NT2/D1 (cell line): ENCODE measurements at regions not wholly inside any gene's neighbourhood (a gene's known extent, or its start where the extent isn't known, plus 50 kb on each side); places are given as distances from the start of the nearest gene placed in this dataset.

Experiments
- DNase-seq: peaks from one replicate; pipeline ENCODE4 v3.0.0-alpha.2; 2011; ENCODE audit warnings: low read depth, low spot score
- H3K27me3 ChIP-seq: 2 replicates; pipeline ENCODE4 v1.6.0; 2011; ENCODE audit warnings: mild to moderate bottlenecking; ENCODE audit not compliant: insufficient read length, insufficient read depth
- H3K36me3 ChIP-seq: 2 replicates; pipeline ENCODE4 v1.6.1; 2011; ENCODE audit warnings: mild to moderate bottlenecking, low read length, mixed read lengths; ENCODE audit not compliant: insufficient read depth, insufficient read length
- H3K4me1 ChIP-seq: 2 replicates; pipeline ENCODE4 v1.5.1; 2011; ENCODE audit not compliant: insufficient read depth, insufficient read length
- H3K4me3 ChIP-seq: 2 replicates; pipeline ENCODE4 v1.5.1; 2011; ENCODE audit warnings: low read depth; ENCODE audit not compliant: insufficient read length
- H3K9ac ChIP-seq: 2 replicates; pipeline ENCODE4 v1.6.0; 2011; ENCODE audit warnings: low read depth; ENCODE audit not compliant: insufficient read length
- H3K9me3 ChIP-seq: 2 replicates; pipeline ENCODE4 v1.5.1; 2011; ENCODE audit warnings: mild to moderate bottlenecking, low read length; ENCODE audit not compliant: insufficient read depth
- SUZ12 ChIP-seq: IDR thresholded peaks from 2 replicates; pipeline ENCODE4 v1.6.1; 2011; ENCODE audit not compliant: insufficient read length, insufficient read depth; ENCODE audit errors: extremely low read depth
- YY1 ChIP-seq: IDR thresholded peaks from 2 replicates; pipeline ENCODE4 v1.6.1; 2011; ENCODE audit not compliant: insufficient read length, insufficient read depth
- ZNF274 ChIP-seq: IDR thresholded peaks from 2 replicates; pipeline ENCODE4 v1.6.1; 2011; ENCODE audit warnings: mild to moderate bottlenecking, low read depth, low read length

DNA sequence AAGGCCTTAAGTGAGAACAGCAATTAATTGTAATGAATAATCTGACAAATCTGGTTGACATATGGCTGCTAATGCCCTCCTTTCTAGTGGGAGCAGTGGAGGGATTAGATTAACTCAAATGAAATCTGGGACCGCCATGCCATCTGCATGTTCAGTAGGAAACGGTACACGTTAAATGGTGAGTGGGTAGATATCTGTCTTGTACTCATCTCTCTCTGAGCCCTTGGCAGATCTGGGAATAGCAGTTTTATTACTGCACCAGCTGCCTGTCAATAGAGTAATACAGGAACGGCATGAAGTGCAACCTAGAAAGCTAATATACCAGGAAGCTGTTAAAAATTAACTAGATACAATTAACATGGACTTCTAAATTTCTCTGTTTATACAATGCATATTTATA, 258.8 kb downstream of the GPD2 start:
- no peaks in the 10 kb centered on the region for H3K9me3 ChIP-seq
- no peak overlapping the region for H3K4me3 ChIP-seq
- H3K27me3 ChIP-seq: no peaks in the 10 kb centered on the region
- H3K9ac ChIP-seq: no peak overlapping the region
- TF ChIP-seq SUZ12: no peak
- no peak for TF ChIP-seq YY1
- TF ChIP-seq ZNF274: no peak
- no peaks in the 10 kb centered on the region for H3K36me3 ChIP-seq
- H3K4me1 ChIP-seq: no peaks in the 10 kb centered on the region
- no peak for DNase-seq

- no peak overlapping the region for H3K4me3 ChIP-seq
- no peak overlapping the region for H3K9ac ChIP-seq
- no peaks in the 10 kb centered on the region for H3K27me3 ChIP-seq
- H3K9me3 ChIP-seq: no peaks in the 10 kb centered on the region
- TF ChIP-seq ZNF274 (no peak), YY1 (no peak), SUZ12 (no peak)
- DNase-seq: no peak
- no peaks in the 10 kb centered on the region for H3K4me1 ChIP-seq
- H3K36me3 ChIP-seq: no peaks in the 10 kb centered on the region
These were observed 259.4 kb downstream of the GPD2 start for GRCh38 chr2:156695595-156695994.

DNA sequence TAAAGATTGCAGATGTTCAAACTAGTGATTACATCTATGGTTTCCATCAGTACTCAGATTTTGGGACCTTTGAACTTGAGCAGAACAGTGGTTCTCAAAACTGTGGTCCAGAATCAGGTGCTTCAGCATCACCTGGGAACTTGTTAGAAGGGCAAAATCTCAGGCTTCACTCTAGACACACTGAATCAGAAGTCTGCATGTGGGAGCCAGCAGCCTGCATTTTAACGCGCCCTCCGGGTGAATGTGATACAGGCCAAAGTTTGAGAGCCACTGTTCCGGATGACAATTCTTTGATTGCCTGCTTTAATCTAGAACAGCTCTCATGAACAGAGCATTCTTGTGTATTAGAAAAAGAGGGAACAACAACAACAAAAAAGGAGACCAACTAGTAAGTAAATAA, 261.7 kb downstream of the GPD2 start:
- no peak for DNase-seq
- Histone ChIP-seq H3K4me1 (no peaks in the 10 kb centered on the region), H3K4me3 (no peak overlapping the region), H3K36me3 (no peaks in the 10 kb centered on the region), H3K9ac (no peak overlapping the region), H3K27me3 (no peaks in the 10 kb centered on the region), H3K9me3 (no peaks in the 10 kb centered on the region)
- TF ChIP-seq ZNF274 (no peak), YY1 (no peak), SUZ12 (no peak)

GRCh38 chr2:156700681-156701080, 264.5 kb downstream of the GPD2 start:
- Histone ChIP-seq H3K4me1 (no peaks in the 10 kb centered on the region), H3K9ac (no peak overlapping the region), H3K27me3 (no peaks in the 10 kb centered on the region), H3K4me3 (no peak overlapping the region), H3K36me3 (no peaks in the 10 kb centered on the region), H3K9me3 (no peaks in the 10 kb centered on the region)
- DNase-seq: no peak
- no peak for TF ChIP-seq ZNF274
- no peak for TF ChIP-seq SUZ12
- no peak for TF ChIP-seq YY1

- Histone ChIP-seq H3K4me3 (no peak overlapping the region), H3K9me3 (no peaks in the 10 kb centered on the region), H3K27me3 (no peaks in the 10 kb centered on the region), H3K36me3 (no peaks in the 10 kb centered on the region), H3K4me1 (no peaks in the 10 kb centered on the region), H3K9ac (no peak overlapping the region)
- TF ChIP-seq YY1: no peak
- DNase-seq: no peak
These were observed 266.4 kb downstream of the GPD2 start for GRCh38 chr2:156702541-156702940.

GRCh38 chr2:156703642-156704041, 267.5 kb downstream of the GPD2 start:
- Histone ChIP-seq H3K9ac (no peak overlapping the region), H3K27me3 (no peaks in the 10 kb centered on the region), H3K4me1 (no peaks in the 10 kb centered on the region), H3K4me3 (no peak overlapping the region), H3K36me3 (no peaks in the 10 kb centered on the region), H3K9me3 (no peaks in the 10 kb centered on the region)
- no peak for TF ChIP-seq YY1
- no peak for TF ChIP-seq ZNF274
- no peak for TF ChIP-seq SUZ12
- DNase-seq: no peak

GRCh38 chr2:156704132-156704531, 268.0 kb downstream of the GPD2 start:
- DNase-seq: no peak
- TF ChIP-seq ZNF274 (no peak), YY1 (no peak), SUZ12 (no peak)
- no peak overlapping the region for H3K4me3 ChIP-seq
- H3K4me1 ChIP-seq: no peaks in the 10 kb centered on the region
- no peak overlapping the region for H3K9ac ChIP-seq
- no peaks in the 10 kb centered on the region for H3K9me3 ChIP-seq
- H3K27me3 ChIP-seq: no peaks in the 10 kb centered on the region
- no peaks in the 10 kb centered on the region for H3K36me3 ChIP-seq

DNA sequence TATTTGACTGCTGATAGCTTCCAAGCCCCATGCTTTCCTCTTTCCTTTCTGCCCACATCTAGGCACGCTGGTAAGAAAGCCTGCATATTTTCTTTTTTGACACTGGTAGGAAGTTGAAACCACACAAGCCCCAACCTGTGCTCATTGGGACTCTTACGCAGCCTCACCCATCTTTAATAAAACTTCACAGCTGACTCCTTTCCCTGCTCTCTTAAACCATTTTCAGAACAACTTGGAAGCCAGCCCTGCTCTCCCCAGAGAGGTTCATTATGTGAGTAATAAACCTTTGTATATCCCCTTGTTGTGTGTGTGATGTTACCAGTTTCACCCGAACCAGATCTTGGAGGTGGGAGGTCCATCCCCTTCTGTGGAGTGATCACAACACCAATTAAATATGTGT, 268.4 kb downstream of the GPD2 start:
- Histone ChIP-seq H3K4me1 (no peaks in the 10 kb centered on the region), H3K4me3 (no peak overlapping the region), H3K36me3 (no peaks in the 10 kb centered on the region), H3K9ac (no peak overlapping the region), H3K27me3 (no peaks in the 10 kb centered on the region), H3K9me3 (no peaks in the 10 kb centered on the region)
- DNase-seq: no peak
- TF ChIP-seq SUZ12 (no peak), ZNF274 (no peak), YY1 (no peak)
